ENCODE measurements at regions not wholly inside any gene's neighbourhood (a gene's known extent, or its start where the extent isn't known, plus 50 kb on each side); places are given as distances from the start of the nearest gene placed in this dataset.

- no peak for TF ChIP-seq CTCF (IDR thresholded peaks at IDR 0.05; ENCODE audit: control extremely low read depth in 1 of 3, insufficient read depth in 1 of 3, low read depth in 1 of 3, low read length in 3 of 3)
- no peak for TF ChIP-seq YY1 (IDR thresholded peaks at IDR 0.05; ENCODE audit: low read depth, low read length)
- no peak for TF ChIP-seq POLR2AphosphoS5 (IDR thresholded peaks at IDR 0.05; ENCODE audit: low read depth, low read length)
- no peak for TF ChIP-seq ZNF274 (IDR thresholded peaks at IDR 0.05; ENCODE audit: borderline replicate concordance, extremely low read depth, low read length)
- no peak for TF ChIP-seq SP1 (IDR thresholded peaks at IDR 0.05; ENCODE audit: low read depth, low read length)
- no peak for TF ChIP-seq USF2 (IDR thresholded peaks at IDR 0.05; ENCODE audit: low read length)
- no peak for TF ChIP-seq SRF (IDR thresholded peaks at IDR 0.05; ENCODE audit: low read depth, low read length)
- no peak for TF ChIP-seq POLR2A (IDR thresholded peaks at IDR 0.05; ENCODE audit: control extremely low read depth in 1 of 2, low read depth in 2 of 2, low read length in 2 of 2)
- no peak for TF ChIP-seq BCL11A (IDR thresholded peaks at IDR 0.05; ENCODE audit: low read depth in 2 of 2, low read length in 2 of 2)
- no peak for TF ChIP-seq HDAC6 (IDR thresholded peaks at IDR 0.05; ENCODE audit: low read depth, low read length)
- TF ChIP-seq CHD1 (IDR thresholded peaks at IDR 0.05; ENCODE audit: low read depth, low read length): no peak
Measured at GRCh38 chr1:55367273-55367672, 152.1 kb upstream of the USP24 start.
